ENCODE measurements at regions not wholly inside any gene's neighbourhood (a gene's known extent, or its start where the extent isn't known, plus 50 kb on each side); places are given as distances from the start of the nearest gene placed in this dataset.

DNA sequence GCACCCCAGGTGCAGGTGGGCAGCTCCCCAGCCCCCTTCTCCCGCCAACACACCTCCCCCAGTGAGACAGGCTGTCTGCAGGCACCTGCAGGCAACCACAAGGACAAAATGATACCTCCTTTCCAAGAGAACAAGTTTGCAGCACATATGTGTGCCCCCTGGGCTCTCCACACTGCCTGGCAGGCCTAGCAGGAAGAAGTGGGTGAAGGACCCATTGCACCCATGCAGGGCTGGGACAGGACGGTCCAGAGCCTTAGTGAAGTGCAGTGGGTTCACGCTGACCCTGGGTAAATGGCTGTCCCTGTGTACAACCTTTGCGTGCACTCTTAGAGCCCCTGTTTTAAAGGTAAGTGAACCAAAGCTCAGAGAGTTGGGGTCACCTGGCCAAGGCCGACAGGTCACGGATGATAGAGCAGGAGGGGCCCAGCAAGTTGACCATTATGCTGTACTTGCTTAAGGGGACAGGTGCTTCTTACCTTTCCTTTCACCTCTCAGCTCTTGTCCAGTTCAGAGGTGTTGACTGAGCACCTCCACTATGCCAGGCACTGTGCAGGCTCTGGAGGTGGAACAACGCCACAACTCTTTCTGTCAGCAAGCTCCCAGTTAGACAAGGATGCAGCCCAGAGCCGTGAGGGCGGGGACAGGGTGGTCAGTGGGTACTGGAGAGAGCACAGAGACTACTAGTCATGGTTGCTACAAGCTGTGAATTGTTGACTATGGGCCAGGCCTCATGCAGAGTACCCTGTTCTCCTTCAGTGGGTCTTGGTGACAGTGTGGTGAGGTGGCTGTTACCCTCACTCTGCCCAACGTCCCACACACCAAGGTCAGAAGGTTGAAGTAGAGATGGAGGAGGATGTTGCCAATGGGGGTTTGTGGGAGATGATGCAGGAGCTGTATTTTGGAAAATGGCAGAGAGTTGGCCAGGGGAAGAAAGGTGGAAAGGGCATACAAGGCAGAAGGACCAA is 125.9 kb downstream of the PAPOLA start:
- TF ChIP-seq, protein P1, sequence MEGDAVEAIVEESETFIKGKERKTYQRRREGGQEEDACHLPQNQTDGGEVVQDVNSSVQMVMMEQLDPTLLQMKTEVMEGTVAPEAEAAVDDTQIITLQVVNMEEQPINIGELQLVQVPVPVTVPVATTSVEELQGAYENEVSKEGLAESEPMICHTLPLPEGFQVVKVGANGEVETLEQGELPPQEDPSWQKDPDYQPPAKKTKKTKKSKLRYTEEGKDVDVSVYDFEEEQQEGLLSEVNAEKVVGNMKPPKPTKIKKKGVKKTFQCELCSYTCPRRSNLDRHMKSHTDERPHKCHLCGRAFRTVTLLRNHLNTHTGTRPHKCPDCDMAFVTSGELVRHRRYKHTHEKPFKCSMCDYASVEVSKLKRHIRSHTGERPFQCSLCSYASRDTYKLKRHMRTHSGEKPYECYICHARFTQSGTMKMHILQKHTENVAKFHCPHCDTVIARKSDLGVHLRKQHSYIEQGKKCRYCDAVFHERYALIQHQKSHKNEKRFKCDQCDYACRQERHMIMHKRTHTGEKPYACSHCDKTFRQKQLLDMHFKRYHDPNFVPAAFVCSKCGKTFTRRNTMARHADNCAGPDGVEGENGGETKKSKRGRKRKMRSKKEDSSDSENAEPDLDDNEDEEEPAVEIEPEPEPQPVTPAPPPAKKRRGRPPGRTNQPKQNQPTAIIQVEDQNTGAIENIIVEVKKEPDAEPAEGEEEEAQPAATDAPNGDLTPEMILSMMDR (IDR thresholded peaks at IDR 0.05 in 2 of 3, conservative IDR thresholded peaks at IDR 0.05 in 1 of 3; ENCODE audit: insufficient read depth in 2 of 3, low read depth in 1 of 3, low read length in 3 of 3), result no peak
- TF ChIP-seq ZKSCAN1 (IDR thresholded peaks at IDR 0.05; ENCODE audit: low read depth, low read length), result no peak
- TF ChIP-seq SMAD3 (CRISPR knock-in tag; conservative IDR thresholded peaks at IDR 0.05), result no peak
- TF ChIP-seq, protein P2, sequence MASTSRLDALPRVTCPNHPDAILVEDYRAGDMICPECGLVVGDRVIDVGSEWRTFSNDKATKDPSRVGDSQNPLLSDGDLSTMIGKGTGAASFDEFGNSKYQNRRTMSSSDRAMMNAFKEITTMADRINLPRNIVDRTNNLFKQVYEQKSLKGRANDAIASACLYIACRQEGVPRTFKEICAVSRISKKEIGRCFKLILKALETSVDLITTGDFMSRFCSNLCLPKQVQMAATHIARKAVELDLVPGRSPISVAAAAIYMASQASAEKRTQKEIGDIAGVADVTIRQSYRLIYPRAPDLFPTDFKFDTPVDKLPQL (IDR thresholded peaks at IDR 0.05; ENCODE audit: extremely low read depth, insufficient read length), result no peak
- TF ChIP-seq, protein P3, sequence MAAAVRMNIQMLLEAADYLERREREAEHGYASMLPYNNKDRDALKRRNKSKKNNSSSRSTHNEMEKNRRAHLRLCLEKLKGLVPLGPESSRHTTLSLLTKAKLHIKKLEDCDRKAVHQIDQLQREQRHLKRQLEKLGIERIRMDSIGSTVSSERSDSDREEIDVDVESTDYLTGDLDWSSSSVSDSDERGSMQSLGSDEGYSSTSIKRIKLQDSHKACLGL (CRISPR knock-in tag; IDR thresholded peaks at IDR 0.05; ENCODE audit: borderline replicate concordance, poor library complexity, severe bottlenecking), result no peak
- no peak for TF ChIP-seq NR3C1 (CRISPR knock-in tag; IDR thresholded peaks at IDR 0.05)
- no peak for TF ChIP-seq NR2C2 (CRISPR knock-in tag; IDR thresholded peaks at IDR 0.05)
- TF ChIP-seq NR2C2 (tag; IDR thresholded peaks at IDR 0.05), result no peak

Measured in K562 (cell line).